ENCODE measurements at regions not wholly inside any gene's neighbourhood (a gene's known extent, or its start where the extent isn't known, plus 50 kb on each side); places are given as distances from the start of the nearest gene placed in this dataset.

GRCh38 chr3:72565593-72565992, 282.7 kb downstream of the SHQ1 start:
- no peak for DNase-seq

GRCh38 chr3:72563690-72564370, 284.4 kb downstream of the SHQ1 start:
- no peak for DNase-seq

- no peak for DNase-seq
Observed at GRCh38 chr3:72560846-72561675, 287.2 kb downstream of the SHQ1 start.

DNA sequence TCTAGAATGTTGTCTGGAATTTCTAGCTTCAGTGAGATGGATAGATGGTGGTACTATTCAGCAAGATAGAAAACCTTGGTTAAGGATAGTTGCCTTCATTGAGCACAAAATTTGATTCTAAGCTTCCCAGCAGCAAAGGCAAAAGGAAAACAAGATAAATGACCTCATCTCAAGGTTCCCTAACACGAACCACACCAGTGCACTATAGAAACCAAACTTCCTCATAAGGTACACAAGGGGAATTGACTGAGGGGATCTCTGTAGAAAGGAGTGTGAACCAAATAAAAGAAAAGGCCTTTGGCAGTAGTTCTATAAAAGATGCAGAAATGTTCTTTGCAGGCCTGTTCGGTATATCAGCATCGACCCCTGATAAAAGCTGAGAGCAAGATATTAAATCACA, 288.9 kb downstream of the SHQ1 start:
- DNase-seq, result no peak

DNA sequence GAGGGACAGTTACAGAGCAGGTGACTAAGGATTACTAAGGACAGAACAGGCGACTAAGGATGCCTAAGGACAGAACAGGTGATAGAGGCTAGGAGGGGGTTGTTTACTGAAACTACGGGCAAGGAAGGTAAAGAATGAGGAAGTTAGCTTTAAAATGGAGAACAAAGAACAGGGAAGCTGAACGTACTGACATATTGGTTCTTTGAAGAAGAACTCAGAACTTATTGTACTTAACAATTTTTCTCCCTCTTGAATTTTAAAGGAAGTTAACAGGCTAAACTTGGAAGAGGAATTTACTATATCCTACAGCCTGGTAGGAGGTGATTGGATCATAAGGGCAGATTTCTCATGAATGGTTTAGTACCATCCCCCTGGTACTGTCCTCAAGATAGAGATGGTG, 290.2 kb downstream of the SHQ1 start:
- DNase-seq, result no peak

DNA sequence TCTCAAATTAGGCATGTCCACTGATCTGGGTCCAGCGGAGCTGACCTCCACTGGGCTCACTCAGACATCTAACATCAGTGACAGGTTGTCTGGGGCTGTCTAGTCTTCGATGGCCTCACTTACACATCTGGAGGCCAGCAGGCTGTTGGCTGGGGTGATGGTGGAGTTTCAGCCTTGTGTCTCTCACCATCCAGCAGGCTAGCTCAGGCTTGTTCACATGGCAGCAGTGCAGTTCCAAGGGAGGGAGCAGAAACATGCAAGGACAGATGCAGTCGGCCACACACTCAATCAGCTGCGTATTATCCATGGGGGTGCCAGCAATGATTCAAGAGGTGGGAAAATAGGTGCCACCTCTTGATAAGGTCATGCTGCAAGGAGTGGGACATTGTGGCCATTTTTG, 292.5 kb downstream of the SHQ1 start:
- DNase-seq, result no peak

GRCh38 chr3:72554689-72555088, 293.6 kb downstream of the SHQ1 start:
- DNase-seq, result no peak

DNA sequence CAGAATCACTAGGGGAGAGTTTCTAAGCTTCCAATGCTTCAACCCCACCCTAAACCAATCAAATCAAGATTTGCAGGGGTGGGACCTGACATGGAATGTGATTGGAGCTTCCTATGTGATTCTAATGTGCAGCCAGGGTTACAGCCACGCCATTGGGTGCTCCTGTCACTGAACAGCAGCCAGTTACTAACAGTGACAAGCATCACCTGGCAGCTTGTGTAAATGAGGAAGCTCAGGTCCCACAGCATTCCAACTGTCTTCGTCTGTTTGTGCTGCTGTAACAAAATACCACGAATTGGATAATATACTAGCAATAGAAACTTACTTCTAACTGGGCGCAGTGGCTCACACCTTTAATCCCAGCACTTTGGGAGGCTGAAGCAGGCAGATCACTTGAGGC, 294.9 kb downstream of the SHQ1 start:
- no peak for DNase-seq

- DNase-seq, result no peak
Observed at GRCh38 chr3:72550582-72551262, 297.5 kb downstream of the SHQ1 start.

GRCh38 chr3:72549761-72550581, 298.3 kb downstream of the SHQ1 start:
- DNase-seq, result peak; percentile 26

GRCh38 chr3:72548981-72549380, 299.3 kb downstream of the SHQ1 start:
- DNase-seq, result no peak

DNA sequence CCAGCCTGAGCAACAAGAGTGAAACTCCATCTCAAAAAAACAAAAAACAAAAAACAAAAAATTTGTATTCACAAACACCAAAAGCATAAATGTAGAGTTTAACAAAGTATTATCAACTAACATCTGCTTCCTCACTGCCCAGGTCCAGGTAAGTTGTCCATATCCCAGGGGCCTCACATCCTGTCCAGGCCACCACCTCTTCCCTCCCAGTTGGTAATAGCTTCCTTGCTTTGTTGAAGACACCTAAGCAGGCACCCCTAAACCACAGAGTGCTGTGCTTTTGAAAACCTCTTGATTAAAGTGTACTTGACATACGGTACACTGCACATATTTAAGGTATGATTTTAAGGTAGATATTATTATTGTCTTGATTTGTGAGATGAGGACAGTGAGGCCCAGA, 299.8 kb downstream of the SHQ1 start:
- DNase-seq, result no peak

DNA sequence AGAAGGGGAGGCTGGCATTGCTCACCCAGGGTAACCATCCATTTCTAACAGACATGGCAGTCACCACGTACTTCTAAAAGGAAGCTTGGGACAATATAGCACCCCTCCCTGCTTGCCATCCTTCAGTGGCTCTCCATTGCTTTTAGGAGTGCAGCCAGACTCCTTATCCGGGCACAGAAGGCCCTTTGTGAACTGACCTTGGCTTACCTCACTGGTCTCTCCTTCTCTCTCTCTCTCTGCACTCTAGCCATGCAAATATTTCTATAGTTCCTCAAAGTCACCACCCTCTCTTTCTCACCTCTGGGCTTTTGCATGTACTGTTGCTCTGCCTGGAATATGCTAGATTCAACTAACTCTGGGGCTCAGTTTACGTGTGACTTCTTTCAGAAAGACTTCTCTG, 301.1 kb downstream of the SHQ1 start:
- DNase-seq, result no peak

GRCh38 chr3:72544239-72544638, 304.0 kb downstream of the SHQ1 start:
- no peak for DNase-seq

- DNase-seq, result no peak
Observed at GRCh38 chr3:72543246-72543645, 305.0 kb downstream of the SHQ1 start.

- DNase-seq, result no peak
Observed at GRCh38 chr3:72542781-72543180, 305.5 kb downstream of the SHQ1 start.

- no peak for DNase-seq
Observed at GRCh38 chr3:72539856-72540255, 308.4 kb downstream of the SHQ1 start.

- no peak for DNase-seq
Observed at GRCh38 chr3:72538070-72538745, 310.0 kb downstream of the SHQ1 start.

DNA sequence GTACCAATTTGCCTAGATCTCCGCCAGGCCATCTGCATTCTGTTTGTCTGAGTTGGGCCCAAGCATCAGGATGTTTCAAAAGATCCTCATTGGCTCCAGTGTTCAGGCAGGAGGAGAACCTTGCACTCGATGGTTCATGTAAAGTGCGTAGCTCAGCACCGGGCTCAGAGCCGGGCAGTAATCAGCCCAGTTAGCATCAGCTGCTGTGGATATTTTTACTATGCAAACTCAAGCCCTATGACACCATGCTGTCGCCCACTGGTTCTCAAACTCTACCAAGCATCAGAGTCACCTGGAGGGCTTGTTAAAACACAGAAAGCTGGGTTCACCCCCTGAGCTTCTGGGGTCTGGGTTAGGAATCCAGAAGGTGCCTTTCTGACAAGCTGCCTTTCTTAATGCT, 310.8 kb downstream of the SHQ1 start:
- DNase-seq, result no peak

GRCh38 chr3:72536878-72537267, 311.4 kb downstream of the SHQ1 start:
- DNase-seq, result no peak

DNA sequence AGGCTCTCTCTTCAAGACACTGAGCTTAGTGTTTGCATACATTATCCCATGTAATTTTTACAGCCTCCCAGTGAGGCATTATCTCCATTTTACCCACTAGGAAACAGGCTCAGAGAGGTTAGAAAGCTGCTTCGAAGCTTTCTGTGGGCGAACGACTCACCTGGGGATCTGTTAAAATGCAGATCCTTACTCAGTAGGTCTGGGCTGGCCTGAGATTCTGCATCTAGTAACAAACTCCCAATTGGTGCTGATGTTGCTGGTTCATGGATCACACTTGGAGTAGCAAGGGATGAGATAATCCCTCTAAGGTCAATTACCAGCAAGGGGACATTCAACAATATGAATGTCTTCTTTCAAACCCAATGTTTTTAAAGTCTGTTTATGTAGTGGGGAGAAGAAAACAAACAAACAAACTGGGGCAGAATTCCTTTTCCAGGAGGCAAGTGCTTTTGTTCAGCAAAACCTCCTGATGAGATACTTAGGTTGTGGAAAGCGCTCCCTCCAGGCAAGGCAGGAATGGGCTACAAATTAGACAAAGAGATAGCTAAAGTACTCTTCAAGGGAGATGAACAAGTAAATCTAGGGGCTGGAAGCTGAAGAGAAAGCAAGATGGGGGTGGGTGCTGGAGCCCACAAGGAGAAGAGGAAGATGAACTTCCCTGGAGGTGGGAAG, 311.9 kb downstream of the SHQ1 start:
- DNase-seq, result no peak

DNA sequence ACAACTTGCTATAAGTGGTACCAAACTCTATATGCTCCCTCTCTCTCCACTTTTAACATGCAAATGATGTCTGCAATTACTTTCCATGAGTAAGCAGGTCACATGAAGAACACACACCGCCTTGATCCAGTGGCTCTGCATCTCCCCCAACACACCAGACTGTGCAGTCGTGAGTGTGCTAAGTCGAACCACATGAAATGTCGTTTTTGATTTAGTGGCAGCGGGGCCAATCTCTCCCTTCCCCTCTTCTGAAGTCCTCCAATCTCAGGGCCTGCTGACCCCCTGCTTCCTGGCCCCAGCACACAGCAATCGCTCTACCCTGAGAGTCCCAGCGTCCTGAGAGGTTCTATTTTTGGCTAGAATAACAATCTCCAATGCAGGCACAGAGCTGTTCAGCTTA, 312.5 kb downstream of the SHQ1 start:
- no peak for DNase-seq

Data from CD4-positive, alpha-beta T cell treated with Interleukin-17A for 4 hours (primary cell).